GM23338 (cell line): ENCODE measurements at regions not wholly inside any gene's neighbourhood (a gene's known extent, or its start where the extent isn't known, plus 50 kb on each side); places are given as distances from the start of the nearest gene placed in this dataset.

Experiments used
- ATAC-seq: fragments of 200-7000 bp; cut with Tn5 transposase; 3 replicates; pipeline ENCODE4 v1.9.1; 2020
- DNase-seq: peaks from one replicate; pipeline ENCODE4 v3.0.0-alpha.2; 2015; ENCODE audit warnings: low spot score
- H2AFZ ChIP-seq: fragments of 200-600 bp; sonication (generic); 2 replicates; pipeline ENCODE4 v1.8.0; 2016; ENCODE audit warnings: antibody characterized with exemption, mild to moderate bottlenecking, moderate library complexity
- H3F3A ChIP-seq: fragments of 200-600 bp; sonication (generic); replicated peaks from 2 replicates; pipeline ENCODE4 v1.8.0; 2017; ENCODE audit warnings: antibody characterized with exemption, mixed run types, low read depth
- H3K27ac ChIP-seq: fragments of 200-600 bp; sonication (generic); 2 replicates; pipeline ENCODE4 v1.6.1; 2016; ENCODE audit warnings: low read depth
- H3K27me3 ChIP-seq: fragments of 200-600 bp; sonication (generic); 2 replicates; pipeline ENCODE4 v1.8.0; 2016; ENCODE audit warnings: mild to moderate bottlenecking, mixed run types, moderate library complexity; ENCODE audit not compliant: insufficient read depth
- H3K36me3 ChIP-seq: fragments of 200-600 bp; sonication (generic); 2 replicates; pipeline ENCODE4 v1.8.0; 2016; ENCODE audit warnings: mild to moderate bottlenecking; ENCODE audit not compliant: insufficient read depth
- H3K4me1 ChIP-seq: fragments of 200-600 bp; sonication (generic); 2 replicates; pipeline ENCODE4 v1.8.0; 2016; ENCODE audit warnings: mild to moderate bottlenecking, moderate library complexity; ENCODE audit not compliant: insufficient read depth
- H3K4me2 ChIP-seq: fragments of 200-600 bp; sonication (generic); 2 replicates; pipeline ENCODE4 v1.7.1; 2017; ENCODE audit warnings: mixed run types
- H3K4me3 ChIP-seq: fragments of 200-600 bp; sonication (generic); 2 replicates; pipeline ENCODE4 v1.6.1; 2016; ENCODE audit warnings: mixed run types
- H3K79me2 ChIP-seq: fragments of 200-600 bp; sonication (generic); replicated peaks from 2 replicates; pipeline ENCODE4 v1.8.0; 2017; ENCODE audit warnings: mild to moderate bottlenecking; ENCODE audit not compliant: insufficient read depth
- H3K9me2 ChIP-seq: fragments of 200-600 bp; sonication (generic); 2 replicates; pipeline ENCODE4 v1.8.0; 2017; ENCODE audit not compliant: insufficient read depth
- H4K20me1 ChIP-seq: fragments of 200-600 bp; sonication (generic); replicated peaks from 2 replicates; pipeline ENCODE4 v1.8.0; 2017; ENCODE audit warnings: mild to moderate bottlenecking; ENCODE audit not compliant: insufficient read depth
- H3K27ac Mint-ChIP-seq: 2 replicates; pipeline ENCODE4 v1.8.0; 2020; ENCODE audit warnings: inconsistent platforms, mild to moderate bottlenecking, moderate library complexity, mixed read lengths
- H3K27me3 Mint-ChIP-seq: 3 replicates; pipeline ENCODE4 v1.8.0; 2022; ENCODE audit warnings: low read depth, mild to moderate bottlenecking, moderate library complexity, mixed read lengths, inconsistent platforms; ENCODE audit not compliant: insufficient read depth, poor library complexity
- H3K36me3 Mint-ChIP-seq: 3 replicates; pipeline ENCODE4 v1.8.0; 2021; ENCODE audit warnings: low read depth, mild to moderate bottlenecking, inconsistent platforms, moderate library complexity, mixed read lengths
- H3K4me1 Mint-ChIP-seq: 3 replicates; pipeline ENCODE4 v1.8.0; 2020; ENCODE audit warnings: mild to moderate bottlenecking, inconsistent platforms, mixed read lengths
- H3K4me3 Mint-ChIP-seq: 3 replicates; pipeline ENCODE4 v1.8.0; 2021; ENCODE audit warnings: moderate library complexity, mild to moderate bottlenecking, inconsistent platforms, mixed read lengths
- H3K9me3 Mint-ChIP-seq: 3 replicates; pipeline ENCODE4 v1.8.0; 2020; ENCODE audit warnings: moderate library complexity, mild to moderate bottlenecking, inconsistent platforms, mixed read lengths
- CREB1 ChIP-seq: fragments of 250-450 bp; sonication (Bioruptor Pico); IDR thresholded peaks from 2 replicates; pipeline ENCODE4 v1.5.0; 2020; ENCODE audit warnings: low read depth, mild to moderate bottlenecking, moderate library complexity
- EZH2 ChIP-seq: fragments of 200-600 bp; sonication (generic); IDR thresholded peaks from one replicate; pipeline ENCODE4 v1.8.0; 2017; ENCODE audit warnings: antibody characterized with exemption, mild to moderate bottlenecking, low read depth; ENCODE audit not compliant: unreplicated experiment
- EZH2phosphoT487 ChIP-seq: fragments of 200-600 bp; sonication (generic); IDR thresholded peaks from one replicate; pipeline ENCODE4 v1.8.1; 2018; ENCODE audit warnings: antibody characterized with exemption; ENCODE audit not compliant: unreplicated experiment
- JUNB ChIP-seq: IDR thresholded peaks from one replicate; pipeline ENCODE4 v1.6.1; 2016; ENCODE audit warnings: antibody characterized with exemption; ENCODE audit not compliant: unreplicated experiment
- NANOG ChIP-seq: IDR thresholded peaks from 2 replicates; pipeline ENCODE4 v1.6.1; 2016; ENCODE audit warnings: antibody characterized with exemption, borderline replicate concordance
- POLR2AphosphoS5 ChIP-seq: IDR thresholded peaks from 2 replicates; pipeline ENCODE4 v1.6.1; 2016; ENCODE audit warnings: antibody characterized with exemption, low read depth
- REST ChIP-seq: IDR thresholded peaks from one replicate; pipeline ENCODE4 v1.6.1; 2018; ENCODE audit warnings: antibody characterized with exemption; ENCODE audit not compliant: unreplicated experiment
- STAT1 ChIP-seq: IDR thresholded peaks from one replicate; pipeline ENCODE4 v1.6.1; 2016; ENCODE audit warnings: antibody characterized with exemption; ENCODE audit not compliant: unreplicated experiment
- ZNF114 ChIP-seq: fragments of 250-450 bp; sonication (Bioruptor Pico); IDR thresholded peaks from 2 replicates; pipeline ENCODE4 v1.5.0; 2020; ENCODE audit warnings: mild to moderate bottlenecking, moderate library complexity
- ZNF331 ChIP-seq: fragments of 250-450 bp; sonication (Bioruptor Pico); IDR thresholded peaks from 2 replicates; pipeline ENCODE4 v1.5.0; 2020; ENCODE audit warnings: low read depth, mild to moderate bottlenecking, moderate library complexity
- ZNF462 ChIP-seq: fragments of 250-450 bp; sonication (Bioruptor Pico); IDR thresholded peaks from 2 replicates; pipeline ENCODE4 v1.5.0; 2020; ENCODE audit warnings: mild to moderate bottlenecking, moderate library complexity
- TF ChIP-seq, protein P1 (sequence below), 2 experiments: fragments of 200-600 bp in 1 of 2; sonication (generic) in 1 of 2; conservative IDR thresholded peaks; 2 replicates each; pipeline versions ENCODE4 v1.5.1 to v1.6.1; 2016 to 2017; ENCODE audit warnings: antibody characterized with exemption in 2 of 2, low read depth in 2 of 2, mild to moderate bottlenecking in 2 of 2, moderate library complexity in 1 of 2
- TF ChIP-seq, protein P2 (sequence below): IDR thresholded peaks from 2 replicates; pipeline ENCODE4 v1.6.1; 2016; ENCODE audit warnings: antibody characterized with exemption

DNA sequence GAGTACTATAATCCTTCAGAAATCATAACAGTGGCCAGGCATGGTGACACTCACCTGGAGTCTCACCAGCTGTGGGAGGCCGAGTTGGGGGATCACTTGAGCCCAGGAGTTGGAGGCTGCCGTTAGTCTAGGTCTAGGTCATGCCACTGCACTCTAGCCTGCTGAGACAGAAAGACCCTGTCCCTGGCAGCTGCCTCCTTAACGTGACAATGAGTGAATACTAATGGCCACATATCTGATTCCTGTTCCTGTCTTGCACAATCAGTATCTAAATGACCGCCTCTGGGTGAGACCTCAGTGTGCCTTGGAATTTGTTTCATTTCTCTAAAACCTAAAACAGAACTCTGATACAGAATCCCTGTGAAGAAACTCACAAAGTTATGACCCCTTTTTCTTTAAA lies 131.0 kb upstream of the DAB2 start:
- Mint-ChIP-seq H3K36me3 (no peaks in the 10 kb centered on the region), H3K27ac (no peak overlapping the region), H3K27me3 (peaks cover 2% of the 10 kb centered on the region), H3K9me3 (no peaks in the 10 kb centered on the region), H3K4me1 (no peaks in the 10 kb centered on the region), H3K4me3 (no peak overlapping the region)
- no peaks in the 10 kb centered on the region for H3F3A ChIP-seq
- H4K20me1 ChIP-seq: no peaks in the 10 kb centered on the region
- H3K79me2 ChIP-seq: no peaks in the 10 kb centered on the region
- peak overlapping the region; percentile 66; the same call in 1 of the 2 replicates for H2AFZ ChIP-seq
- H3K4me2 ChIP-seq: no peak overlapping the region
- ATAC-seq: no peak
- no peaks in the 10 kb centered on the region for H3K36me3 ChIP-seq
- no peaks in the 10 kb centered on the region for H3K4me1 ChIP-seq
- H3K27ac ChIP-seq: no peak overlapping the region
- no peak for DNase-seq
- TF ChIP-seq ZNF462 (CRISPR knock-in tag) (no peak), NANOG (no peak), CREB1 (CRISPR knock-in tag) (no peak), EZH2 (no peak), JUNB (no peak), POLR2AphosphoS5 (no peak), ZNF114 (CRISPR knock-in tag) (no peak), ZNF331 (CRISPR knock-in tag) (no peak), EZH2phosphoT487 (no peak), REST (no peak), STAT1 (no peak)
- TF ChIP-seq, protein P1, sequence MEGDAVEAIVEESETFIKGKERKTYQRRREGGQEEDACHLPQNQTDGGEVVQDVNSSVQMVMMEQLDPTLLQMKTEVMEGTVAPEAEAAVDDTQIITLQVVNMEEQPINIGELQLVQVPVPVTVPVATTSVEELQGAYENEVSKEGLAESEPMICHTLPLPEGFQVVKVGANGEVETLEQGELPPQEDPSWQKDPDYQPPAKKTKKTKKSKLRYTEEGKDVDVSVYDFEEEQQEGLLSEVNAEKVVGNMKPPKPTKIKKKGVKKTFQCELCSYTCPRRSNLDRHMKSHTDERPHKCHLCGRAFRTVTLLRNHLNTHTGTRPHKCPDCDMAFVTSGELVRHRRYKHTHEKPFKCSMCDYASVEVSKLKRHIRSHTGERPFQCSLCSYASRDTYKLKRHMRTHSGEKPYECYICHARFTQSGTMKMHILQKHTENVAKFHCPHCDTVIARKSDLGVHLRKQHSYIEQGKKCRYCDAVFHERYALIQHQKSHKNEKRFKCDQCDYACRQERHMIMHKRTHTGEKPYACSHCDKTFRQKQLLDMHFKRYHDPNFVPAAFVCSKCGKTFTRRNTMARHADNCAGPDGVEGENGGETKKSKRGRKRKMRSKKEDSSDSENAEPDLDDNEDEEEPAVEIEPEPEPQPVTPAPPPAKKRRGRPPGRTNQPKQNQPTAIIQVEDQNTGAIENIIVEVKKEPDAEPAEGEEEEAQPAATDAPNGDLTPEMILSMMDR (conservative IDR thresholded peaks at IDR 0.05; ENCODE audit: low read depth in 2 of 2): no peak
- TF ChIP-seq, protein P2, sequence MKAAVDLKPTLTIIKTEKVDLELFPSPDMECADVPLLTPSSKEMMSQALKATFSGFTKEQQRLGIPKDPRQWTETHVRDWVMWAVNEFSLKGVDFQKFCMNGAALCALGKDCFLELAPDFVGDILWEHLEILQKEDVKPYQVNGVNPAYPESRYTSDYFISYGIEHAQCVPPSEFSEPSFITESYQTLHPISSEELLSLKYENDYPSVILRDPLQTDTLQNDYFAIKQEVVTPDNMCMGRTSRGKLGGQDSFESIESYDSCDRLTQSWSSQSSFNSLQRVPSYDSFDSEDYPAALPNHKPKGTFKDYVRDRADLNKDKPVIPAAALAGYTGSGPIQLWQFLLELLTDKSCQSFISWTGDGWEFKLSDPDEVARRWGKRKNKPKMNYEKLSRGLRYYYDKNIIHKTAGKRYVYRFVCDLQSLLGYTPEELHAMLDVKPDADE: no peak
- no peaks in the 10 kb centered on the region for H3K27me3 ChIP-seq
- H3K9me2 ChIP-seq: no peaks in the 10 kb centered on the region
- H3K4me3 ChIP-seq: no peak overlapping the region
